C4-2B (cell line): ENCODE measurements at regions not wholly inside any gene's neighbourhood (a gene's known extent, or its start where the extent isn't known, plus 50 kb on each side); places are given as distances from the start of the nearest gene placed in this dataset.
A peak's percentile ranks its signal among the peaks of the same experiment; 100 is the strongest.

Experiments used
- H3K27ac ChIP-seq: fragments of 450-650 bp; 2 replicates; pipeline ENCODE4 v1.5.1; 2017
- CTCF ChIP-seq: fragments of 450-650 bp; conservative IDR thresholded peaks from 2 replicates; pipeline ENCODE4 v1.5.1; 2017; ENCODE audit warnings: mild to moderate bottlenecking
- ZFX ChIP-seq: fragments of 450-650 bp; IDR thresholded peaks from 2 replicates; pipeline ENCODE4 v1.6.1; 2017

GRCh38 chr10:64426745-64427144, 905.5 kb downstream of the REEP3 start:
- no peak overlapping the region for H3K27ac ChIP-seq
- TF ChIP-seq ZFX (no peak), CTCF (peak; percentile 18; the same call in 1 of the 2 replicates)

- no peak for TF ChIP-seq ZFX
- peak; percentile 83 for TF ChIP-seq CTCF
- H3K27ac ChIP-seq, result no peak overlapping the region
Observed at GRCh38 chr10:64430690-64431323, 909.6 kb downstream of the REEP3 start.

GRCh38 chr10:64441872-64442271, 920.7 kb downstream of the REEP3 start:
- peak overlapping the region; percentile 8; the same call in 1 of the 2 replicates for H3K27ac ChIP-seq

- no peak for TF ChIP-seq CTCF
- no peak for TF ChIP-seq ZFX
- no peak overlapping the region for H3K27ac ChIP-seq
Observed at GRCh38 chr10:64444163-64444562, 923.0 kb downstream of the REEP3 start.

GRCh38 chr10:64444564-64444963, 923.4 kb downstream of the REEP3 start:
- TF ChIP-seq ZFX, result no peak
- no peak for TF ChIP-seq CTCF
- H3K27ac ChIP-seq, result no peak overlapping the region

GRCh38 chr10:64449603-64450002, 928.4 kb downstream of the REEP3 start:
- H3K27ac ChIP-seq, result no peak overlapping the region
- no peak for TF ChIP-seq ZFX
- no peak for TF ChIP-seq CTCF

GRCh38 chr10:64450312-64450711, 929.1 kb downstream of the REEP3 start:
- H3K27ac ChIP-seq, result no peak overlapping the region
- TF ChIP-seq CTCF (no peak), ZFX (no peak)

- no peak for TF ChIP-seq ZFX
- TF ChIP-seq CTCF, result no peak
- no peak overlapping the region for H3K27ac ChIP-seq
Observed at GRCh38 chr10:64454962-64455361, 933.8 kb downstream of the REEP3 start.
